ENCODE measurements at regions not wholly inside any gene's neighbourhood (a gene's known extent, or its start where the extent isn't known, plus 50 kb on each side); places are given as distances from the start of the nearest gene placed in this dataset.

DNA sequence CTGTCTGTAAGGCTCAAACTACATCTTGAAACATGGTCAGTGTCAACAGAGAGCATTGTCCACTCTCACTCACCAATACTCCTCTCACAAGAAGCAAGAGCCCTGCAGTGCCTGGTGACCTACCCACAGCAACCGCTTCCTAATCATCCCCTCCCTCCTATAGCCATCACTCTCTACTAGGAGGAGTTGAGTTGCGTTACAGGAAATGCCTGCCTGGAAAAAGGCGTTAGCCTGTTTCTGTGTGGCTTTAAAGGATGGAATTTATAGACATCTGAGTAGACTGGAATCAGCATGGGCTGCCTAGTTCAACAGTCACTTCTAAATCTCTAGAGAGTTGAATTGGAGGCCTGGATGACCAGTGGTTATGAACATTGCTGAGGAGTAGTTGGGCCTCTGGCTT lies 108.3 kb upstream of the FER start:
- Histone ChIP-seq H3K9me2 (replicated peaks; ENCODE audit: insufficient read depth, low read length) (no peaks in the 10 kb centered on the region), H3K27ac (ENCODE audit: low read depth, low read length) (no peak overlapping the region), H3K9me3 (ENCODE audit: insufficient read depth, low read length) (no peaks in the 10 kb centered on the region), H3K79me2 (ENCODE audit: insufficient read depth, low read length) (no peaks in the 10 kb centered on the region), H3K27me3 (ENCODE audit: low read length) (no peaks in the 10 kb centered on the region), H3F3A (ENCODE audit: insufficient read depth) (no peaks in the 10 kb centered on the region), H4K20me1 (ENCODE audit: low read depth, low read length) (no peaks in the 10 kb centered on the region), H3K4me3 (ENCODE audit: insufficient read depth, low read length, poor library complexity, severe bottlenecking) (no peak overlapping the region), H2AFZ (ENCODE audit: low read depth, low read length, severe bottlenecking) (no peak overlapping the region), H3K4me2 (ENCODE audit: low read depth, low read length, poor library complexity, severe bottlenecking) (no peak overlapping the region), H3K9ac (ENCODE audit: low read length) (no peak overlapping the region), H3K36me3 (ENCODE audit: low read length) (no peaks in the 10 kb centered on the region)
- TF ChIP-seq CTCF (IDR thresholded peaks at IDR 0.05; ENCODE audit: insufficient read depth, low read length, poor library complexity, severe bottlenecking) = no peak
- no peak for TF ChIP-seq EZH2phosphoT487 (conservative IDR thresholded peaks at IDR 0.05; ENCODE audit: low read length)

DNA sequence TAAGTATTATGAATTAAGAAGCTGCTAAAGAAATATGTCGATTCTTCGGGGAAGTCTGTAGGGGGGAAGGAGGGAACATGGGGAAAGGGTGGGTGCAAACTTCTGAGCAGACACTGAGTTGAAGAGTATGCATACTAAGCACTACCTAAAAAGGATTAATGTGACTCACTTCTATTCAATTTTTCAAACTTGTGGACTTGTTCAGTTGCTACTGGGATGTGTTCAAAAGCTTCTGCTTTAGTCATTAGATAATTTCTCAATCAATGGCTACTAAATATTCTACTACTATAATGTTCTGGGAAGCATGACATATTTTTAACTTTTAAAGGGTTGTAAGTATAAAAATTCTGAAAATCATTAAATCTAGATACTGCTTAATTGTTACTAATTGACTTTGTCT lies 109.7 kb upstream of the FER start:
- no peaks in the 10 kb centered on the region for H3K9me2 ChIP-seq (replicated peaks; ENCODE audit: insufficient read depth, low read length)
- no peaks in the 10 kb centered on the region for H3K79me2 ChIP-seq (ENCODE audit: insufficient read depth, low read length)
- TF ChIP-seq CTCF (IDR thresholded peaks at IDR 0.05; ENCODE audit: insufficient read depth, low read length, poor library complexity, severe bottlenecking) (no peak), EZH2phosphoT487 (conservative IDR thresholded peaks at IDR 0.05; ENCODE audit: low read length) (no peak)
- no peaks in the 10 kb centered on the region for H3F3A ChIP-seq (ENCODE audit: insufficient read depth)
- no peak overlapping the region for H3K9ac ChIP-seq (ENCODE audit: low read length)
- H3K27ac ChIP-seq (ENCODE audit: low read depth, low read length) = no peak overlapping the region
- H3K9me3 ChIP-seq (ENCODE audit: insufficient read depth, low read length) = no peaks in the 10 kb centered on the region
- H3K4me3 ChIP-seq (ENCODE audit: insufficient read depth, low read length, poor library complexity, severe bottlenecking) = no peak overlapping the region
- H4K20me1 ChIP-seq (ENCODE audit: low read depth, low read length) = no peaks in the 10 kb centered on the region
- no peak overlapping the region for H3K4me2 ChIP-seq (ENCODE audit: low read depth, low read length, poor library complexity, severe bottlenecking)
- no peak overlapping the region for H2AFZ ChIP-seq (ENCODE audit: low read depth, low read length, severe bottlenecking)
- H3K27me3 ChIP-seq (ENCODE audit: low read length) = no peaks in the 10 kb centered on the region
- H3K36me3 ChIP-seq (ENCODE audit: low read length) = no peaks in the 10 kb centered on the region

- no peak for TF ChIP-seq CTCF (IDR thresholded peaks at IDR 0.05; ENCODE audit: insufficient read depth, low read length, poor library complexity, severe bottlenecking)
- TF ChIP-seq EZH2phosphoT487 (conservative IDR thresholded peaks at IDR 0.05; ENCODE audit: low read length) = no peak
- H3K27me3 ChIP-seq (ENCODE audit: low read length) = no peaks in the 10 kb centered on the region
- no peak overlapping the region for H2AFZ ChIP-seq (ENCODE audit: low read depth, low read length, severe bottlenecking)
- H4K20me1 ChIP-seq (ENCODE audit: low read depth, low read length) = no peaks in the 10 kb centered on the region
- no peak overlapping the region for H3K27ac ChIP-seq (ENCODE audit: low read depth, low read length)
- no peaks in the 10 kb centered on the region for H3K9me3 ChIP-seq (ENCODE audit: insufficient read depth, low read length)
- no peak overlapping the region for H3K4me2 ChIP-seq (ENCODE audit: low read depth, low read length, poor library complexity, severe bottlenecking)
- H3F3A ChIP-seq (ENCODE audit: insufficient read depth) = no peaks in the 10 kb centered on the region
- H3K36me3 ChIP-seq (ENCODE audit: low read length) = no peaks in the 10 kb centered on the region
- no peaks in the 10 kb centered on the region for H3K9me2 ChIP-seq (replicated peaks; ENCODE audit: insufficient read depth, low read length)
- H3K9ac ChIP-seq (ENCODE audit: low read length) = no peak overlapping the region
- H3K4me3 ChIP-seq (ENCODE audit: insufficient read depth, low read length, poor library complexity, severe bottlenecking) = no peak overlapping the region
- H3K79me2 ChIP-seq (ENCODE audit: insufficient read depth, low read length) = no peaks in the 10 kb centered on the region
Measured at GRCh38 chr5:108637134-108637533, 110.6 kb upstream of the FER start.

Measured in SU-DHL-6 (cell line).